Activated CD8-positive, alpha-beta memory T cell treated with anti-CD3 and anti-CD28 coated beads, Interleukin-2, amount 10 ng/mL, durations not matched to agents 7 days and 5 days (primary cell): ENCODE measurements at regions not wholly inside any gene's neighbourhood (a gene's known extent, or its start where the extent isn't known, plus 50 kb on each side); places are given as distances from the start of the nearest gene placed in this dataset.
A peak's percentile ranks its signal among the peaks of the same experiment; 100 is the strongest.

Source experiments
- ATAC-seq: fragments of 150-1000 bp; cut with Tn5 transposase; one replicate; pipeline ENCODE4 v1.10.0; 2021; ENCODE audit warnings: moderate library complexity
- CTCF ChIA-PET: fragments of 350-600 bp; sonication (Branson Sonifier 250); formaldehyde crosslinking; loops from one replicate; lab custom pipeline; 2021; ENCODE audit warnings: antibody characterized with exemption; lab: Charles Lee
- DNase-seq: peaks from one replicate; pipeline ENCODE4 v3.0.0-alpha.2; 2020
- H3K27ac Mint-ChIP-seq: one replicate; pipeline ENCODE4 v1.8.0; 2021; ENCODE audit warnings: mild to moderate bottlenecking, mixed read lengths
- H3K27me3 Mint-ChIP-seq: one replicate; pipeline ENCODE4 v1.8.0; 2021; ENCODE audit warnings: mixed read lengths
- H3K36me3 Mint-ChIP-seq: one replicate; pipeline ENCODE4 v1.8.0; 2021; ENCODE audit warnings: mild to moderate bottlenecking, mixed read lengths
- H3K4me1 Mint-ChIP-seq: one replicate; pipeline ENCODE4 v1.8.0; 2021; ENCODE audit warnings: mixed read lengths
- H3K4me3 Mint-ChIP-seq: one replicate; pipeline ENCODE4 v1.8.0; 2021; ENCODE audit warnings: mild to moderate bottlenecking, moderate library complexity, mixed read lengths
- H3K9me3 Mint-ChIP-seq: one replicate; pipeline ENCODE4 v1.8.0; 2022; ENCODE audit warnings: low read depth, mixed read lengths

DNA sequence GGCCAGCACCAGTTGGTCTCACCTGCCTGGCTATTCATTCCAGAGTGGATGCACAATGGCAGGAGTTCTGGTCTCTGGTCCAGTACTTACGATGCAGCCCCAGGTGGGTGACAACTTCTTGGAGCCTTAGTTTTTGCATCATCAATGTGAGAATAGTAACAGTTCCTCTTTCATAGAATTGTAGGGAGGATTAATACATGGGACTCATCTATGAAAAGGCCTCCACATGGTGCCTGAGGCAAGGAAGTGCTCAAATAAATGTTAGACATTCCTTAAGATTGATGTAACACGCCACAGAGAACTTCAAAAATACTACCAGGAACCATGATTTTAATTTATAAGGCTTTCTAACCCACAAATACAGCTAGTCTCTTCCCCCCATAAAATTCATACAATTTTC lies 120.1 kb upstream of the CHST15 start:
- Mint-ChIP-seq H3K4me3 (no peak overlapping the region), H3K27ac (no peak overlapping the region)
- ATAC-seq, result no peak

DNA sequence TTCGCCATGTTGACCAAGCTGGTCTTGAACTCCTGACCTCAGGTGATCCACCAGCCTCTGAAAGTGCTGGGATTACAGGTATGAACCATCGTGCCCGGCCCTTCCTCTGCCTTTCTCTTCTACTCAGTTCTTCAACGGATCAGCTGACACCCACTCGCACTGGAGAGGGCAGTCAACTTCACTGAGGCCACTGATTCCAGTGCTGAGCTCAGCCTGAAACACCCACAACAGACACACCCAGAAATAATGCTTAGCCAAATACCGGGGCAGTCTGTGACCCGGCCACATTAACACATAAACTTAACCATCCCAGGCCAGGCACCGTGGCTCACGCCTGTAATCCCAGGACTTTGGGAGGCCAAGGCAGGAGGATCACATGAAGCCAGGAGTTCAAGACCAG lies 119.3 kb upstream of the CHST15 start:
- no peaks in the 10 kb centered on the region for H3K4me1 Mint-ChIP-seq
- ATAC-seq (no peak), DNase-seq (no peak)
- peaks cover 2% of the 10 kb centered on the region for H3K27me3 Mint-ChIP-seq
- H3K9me3 Mint-ChIP-seq, result no peaks in the 10 kb centered on the region
- H3K27ac Mint-ChIP-seq, result no peak overlapping the region
- no peak overlapping the region for H3K4me3 Mint-ChIP-seq
- H3K36me3 Mint-ChIP-seq, result no peaks in the 10 kb centered on the region
- CTCF ChIA-PET, result no interaction called here

More for the DNA sequence above, 120.1 kb upstream of the CHST15 start:
- CTCF ChIA-PET, result no interaction called here
- peaks cover 2% of the 10 kb centered on the region for H3K27me3 Mint-ChIP-seq
- no peaks in the 10 kb centered on the region for H3K9me3 Mint-ChIP-seq
- H3K4me1 Mint-ChIP-seq, result no peaks in the 10 kb centered on the region
- no peaks in the 10 kb centered on the region for H3K36me3 Mint-ChIP-seq
- no peak for DNase-seq

DNA sequence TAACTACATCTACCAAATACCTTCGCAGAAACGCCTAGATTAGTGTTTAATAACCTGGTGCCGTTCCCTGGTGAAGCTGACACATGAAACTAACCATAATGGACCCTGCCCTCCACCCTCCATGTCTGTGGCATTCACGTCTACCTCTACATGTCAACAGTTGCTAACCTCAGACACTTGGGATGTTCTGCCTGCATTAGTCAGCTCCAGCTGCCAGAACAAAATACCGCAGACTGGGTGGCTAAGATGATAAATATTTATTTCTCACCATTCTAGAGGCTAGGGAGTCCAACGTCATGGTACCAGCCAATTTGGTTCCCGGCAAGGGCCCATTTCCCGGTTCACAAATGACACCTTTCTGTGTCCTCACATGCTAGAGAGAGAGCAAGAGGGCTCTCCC lies 118.5 kb upstream of the CHST15 start:
- H3K4me1 Mint-ChIP-seq, result no peaks in the 10 kb centered on the region
- H3K36me3 Mint-ChIP-seq, result no peaks in the 10 kb centered on the region
- ATAC-seq (no peak), DNase-seq (no peak)
- peaks cover 2% of the 10 kb centered on the region for H3K27me3 Mint-ChIP-seq
- CTCF ChIA-PET, result no interaction called here
- H3K9me3 Mint-ChIP-seq, result no peaks in the 10 kb centered on the region
- no peak overlapping the region for H3K4me3 Mint-ChIP-seq
- H3K27ac Mint-ChIP-seq, result no peak overlapping the region

DNA sequence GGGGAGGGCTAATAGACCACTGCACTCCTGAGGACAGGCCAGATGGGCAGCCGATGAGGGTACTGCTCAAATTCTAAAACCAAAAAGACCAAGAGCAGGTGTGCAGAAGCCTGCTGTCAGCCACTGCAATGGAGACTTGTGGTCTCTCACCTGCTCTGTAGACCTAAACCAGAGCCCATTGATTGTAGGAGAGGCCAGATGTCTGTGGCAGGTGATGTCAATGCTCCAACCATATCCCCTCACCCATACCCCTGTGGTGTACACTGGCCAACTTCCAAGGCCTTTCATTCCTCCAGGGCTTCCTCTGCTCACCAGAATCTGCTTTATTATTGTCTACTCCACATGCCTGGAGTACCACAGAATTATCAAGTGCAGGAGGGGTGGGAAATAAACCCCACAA lies 116.9 kb upstream of the CHST15 start:
- no peaks in the 10 kb centered on the region for H3K27me3 Mint-ChIP-seq
- ATAC-seq (no peak), DNase-seq (no peak)
- no peak overlapping the region for H3K4me3 Mint-ChIP-seq
- no peak overlapping the region for H3K27ac Mint-ChIP-seq
- H3K36me3 Mint-ChIP-seq, result no peaks in the 10 kb centered on the region
- H3K9me3 Mint-ChIP-seq, result no peaks in the 10 kb centered on the region
- CTCF ChIA-PET, result no interaction called here
- H3K4me1 Mint-ChIP-seq, result no peaks in the 10 kb centered on the region

DNA sequence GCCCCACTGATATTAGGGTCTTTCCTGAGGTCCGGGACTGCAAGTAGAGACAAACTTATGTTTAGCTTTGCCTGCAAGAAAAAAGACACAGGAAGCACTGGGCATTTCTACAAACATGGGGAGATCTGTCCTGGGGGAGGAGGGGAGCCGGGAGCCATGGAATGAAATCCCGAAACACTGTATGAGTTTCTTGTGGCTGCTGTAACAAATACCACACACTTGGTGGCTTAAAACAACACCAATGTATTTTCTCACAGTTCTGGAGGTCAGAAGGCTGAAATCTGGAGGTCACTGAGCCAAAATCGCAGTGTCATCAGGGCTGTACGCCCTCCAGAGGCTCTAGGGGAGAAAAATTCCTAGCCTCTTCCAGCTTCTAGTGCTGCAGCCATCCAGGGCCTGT lies 114.0 kb upstream of the CHST15 start:
- DNase-seq (no peak), ATAC-seq (no peak)
- H3K27ac Mint-ChIP-seq, result no peak overlapping the region
- no peaks in the 10 kb centered on the region for H3K36me3 Mint-ChIP-seq
- H3K9me3 Mint-ChIP-seq, result no peaks in the 10 kb centered on the region
- H3K27me3 Mint-ChIP-seq, result no peaks in the 10 kb centered on the region
- no peaks in the 10 kb centered on the region for H3K4me1 Mint-ChIP-seq
- no peak overlapping the region for H3K4me3 Mint-ChIP-seq
- CTCF ChIA-PET, result no interaction called here

DNA sequence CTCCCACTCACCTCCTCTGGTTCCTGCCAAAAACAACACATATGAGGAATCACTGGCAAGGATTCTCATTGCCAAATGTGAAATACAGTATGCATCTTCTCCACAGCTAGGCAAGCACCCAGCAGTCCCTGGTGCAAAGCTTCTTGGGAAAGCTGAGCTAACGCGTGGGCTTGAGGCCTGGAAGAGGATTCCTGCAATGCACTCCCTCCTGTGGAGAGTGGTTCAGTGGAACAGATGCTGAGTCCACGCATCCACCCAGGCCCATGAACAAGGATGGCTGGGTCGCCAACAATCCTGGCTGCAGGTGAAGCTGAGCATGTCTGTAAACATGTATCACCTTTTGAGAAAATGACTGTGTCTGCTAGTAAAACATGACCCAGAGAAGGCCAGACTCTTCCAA lies 113.2 kb upstream of the CHST15 start:
- Mint-ChIP-seq H3K27me3 (no peaks in the 10 kb centered on the region), H3K36me3 (no peaks in the 10 kb centered on the region), H3K27ac (no peak overlapping the region), H3K4me3 (no peak overlapping the region), H3K9me3 (no peaks in the 10 kb centered on the region), H3K4me1 (no peaks in the 10 kb centered on the region)
- no peak for DNase-seq
- ATAC-seq, result no peak
- CTCF ChIA-PET, result no interaction called here

DNA sequence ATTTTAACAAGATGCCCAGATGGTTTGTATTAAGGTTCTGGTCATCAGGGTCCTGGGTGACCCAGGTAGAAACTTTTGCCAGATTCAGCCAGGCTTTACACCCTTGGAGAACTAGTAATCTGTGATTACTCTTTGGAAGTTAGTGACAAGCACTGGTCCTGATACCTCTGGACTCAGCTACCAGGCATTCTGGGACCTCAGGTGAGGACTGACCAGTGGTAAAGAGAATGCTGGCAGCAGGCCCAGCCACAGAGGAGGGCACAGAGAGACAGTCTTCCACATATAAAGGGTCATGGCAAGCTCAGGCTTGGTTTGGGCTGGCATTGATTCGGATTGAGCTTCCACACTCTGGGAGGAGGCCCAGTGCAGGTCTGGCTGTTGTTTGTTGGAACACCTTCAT lies 112.0 kb upstream of the CHST15 start:
- no peak overlapping the region for H3K27ac Mint-ChIP-seq
- CTCF ChIA-PET, result no interaction called here
- DNase-seq (no peak), ATAC-seq (no peak)
- H3K4me3 Mint-ChIP-seq, result no peak overlapping the region
- no peaks in the 10 kb centered on the region for H3K4me1 Mint-ChIP-seq
- no peaks in the 10 kb centered on the region for H3K9me3 Mint-ChIP-seq
- no peaks in the 10 kb centered on the region for H3K27me3 Mint-ChIP-seq
- no peaks in the 10 kb centered on the region for H3K36me3 Mint-ChIP-seq

DNA sequence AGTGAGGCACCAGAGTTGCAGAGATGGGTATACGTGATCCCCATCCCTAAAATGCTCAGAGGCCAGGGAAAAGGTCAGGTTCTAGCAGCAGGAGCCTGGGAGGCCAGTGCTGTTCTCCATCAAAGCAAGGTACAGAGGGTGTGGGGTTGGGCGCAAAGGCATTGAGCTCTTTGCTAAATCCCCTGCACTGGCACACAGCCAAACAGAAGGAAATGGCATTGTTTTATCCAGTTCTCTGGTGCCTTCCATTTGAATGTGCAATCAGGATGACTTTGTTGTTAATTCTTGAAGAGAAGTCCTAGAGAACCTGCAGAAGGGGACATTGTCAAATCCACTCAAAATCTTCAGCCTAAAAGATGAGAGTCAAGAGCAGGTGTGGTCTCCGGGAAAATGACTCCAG lies 111.3 kb upstream of the CHST15 start:
- H3K36me3 Mint-ChIP-seq, result no peaks in the 10 kb centered on the region
- no peaks in the 10 kb centered on the region for H3K4me1 Mint-ChIP-seq
- no peaks in the 10 kb centered on the region for H3K9me3 Mint-ChIP-seq
- H3K27me3 Mint-ChIP-seq, result no peaks in the 10 kb centered on the region
- no peak for ATAC-seq
- no peak for DNase-seq
- CTCF ChIA-PET, result interaction anchor here (0.9 kb wide), 1 partner anchor 32 kb away, joined by 3 read pairs; no protein-coding TSS in a partner anchor
- H3K4me3 Mint-ChIP-seq, result no peak overlapping the region
- no peak overlapping the region for H3K27ac Mint-ChIP-seq

DNA sequence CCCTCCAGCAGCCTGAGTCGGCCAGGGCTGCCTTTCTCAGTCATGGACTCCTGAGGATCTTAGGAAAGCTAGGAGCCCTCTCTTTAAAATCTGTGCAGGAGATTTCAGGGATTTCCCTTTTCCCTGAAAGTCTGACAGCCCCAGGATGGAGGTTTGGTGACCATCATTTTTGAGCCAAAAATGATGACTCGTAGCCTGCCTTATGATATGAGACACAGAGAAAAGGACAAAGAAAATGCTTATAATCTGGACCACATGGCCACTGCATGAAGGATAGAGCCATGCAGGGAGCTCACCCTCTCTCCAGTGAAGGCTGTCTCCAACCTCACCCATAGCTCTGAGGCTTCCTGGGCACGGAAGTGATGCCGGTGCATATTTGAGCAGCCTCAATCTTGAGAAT lies 106.6 kb upstream of the CHST15 start:
- peak; percentile 7 for DNase-seq
- no peaks in the 10 kb centered on the region for H3K4me1 Mint-ChIP-seq
- no peaks in the 10 kb centered on the region for H3K36me3 Mint-ChIP-seq
- CTCF ChIA-PET, result no interaction called here
- H3K27me3 Mint-ChIP-seq, result peaks cover 11% of the 10 kb centered on the region
- H3K9me3 Mint-ChIP-seq, result no peaks in the 10 kb centered on the region
- no peak overlapping the region for H3K27ac Mint-ChIP-seq
- H3K4me3 Mint-ChIP-seq, result no peak overlapping the region
- no peak for ATAC-seq

DNA sequence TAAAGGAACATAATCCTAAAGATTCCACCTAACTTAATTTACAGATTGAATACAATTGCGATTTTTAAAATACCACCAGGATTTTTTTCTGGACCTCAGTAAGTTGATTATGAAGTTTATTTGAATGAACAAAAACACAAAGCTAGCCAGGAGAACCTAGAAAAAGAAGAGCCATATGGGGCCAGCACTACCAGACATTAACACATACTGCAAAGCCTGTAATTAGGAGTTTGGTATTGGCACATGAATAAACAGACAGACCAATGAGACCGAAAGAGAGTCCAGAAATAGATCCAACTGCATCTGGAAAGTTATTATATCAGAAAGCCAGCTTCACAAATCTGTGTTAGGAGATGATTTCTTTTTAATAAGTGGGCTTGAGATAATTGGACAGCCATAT lies 105.5 kb upstream of the CHST15 start:
- CTCF ChIA-PET, result no interaction called here
- Mint-ChIP-seq H3K36me3 (no peaks in the 10 kb centered on the region), H3K9me3 (no peaks in the 10 kb centered on the region), H3K4me1 (no peaks in the 10 kb centered on the region), H3K27ac (no peak overlapping the region), H3K4me3 (no peak overlapping the region), H3K27me3 (peaks cover 13% of the 10 kb centered on the region)
- DNase-seq, result no peak
- no peak for ATAC-seq

DNA sequence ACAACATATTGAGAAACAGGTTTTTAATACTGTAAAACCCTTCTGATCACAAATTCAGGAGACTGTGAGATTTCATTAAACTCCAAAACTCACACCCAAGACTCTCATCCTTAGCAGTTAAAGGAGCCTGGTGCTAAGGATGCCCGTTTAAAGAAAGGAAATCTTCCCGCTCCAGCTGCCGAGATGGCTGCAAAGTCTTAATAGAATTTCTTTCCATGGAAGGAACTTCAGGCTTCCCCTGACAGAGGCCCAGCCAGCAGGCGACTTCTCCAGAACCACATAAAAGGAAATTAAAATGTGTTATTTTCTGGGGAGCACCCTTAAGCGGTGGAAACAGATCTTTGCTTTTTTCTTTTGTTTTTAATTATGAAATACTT lies 104.7 kb upstream of the CHST15 start:
- Mint-ChIP-seq H3K36me3 (no peaks in the 10 kb centered on the region), H3K27me3 (peaks cover 13% of the 10 kb centered on the region), H3K27ac (no peak overlapping the region), H3K4me3 (no peak overlapping the region), H3K9me3 (no peaks in the 10 kb centered on the region), H3K4me1 (no peaks in the 10 kb centered on the region)
- CTCF ChIA-PET, result no interaction called here
- no peak for ATAC-seq
- peak; percentile 25 for DNase-seq

DNA sequence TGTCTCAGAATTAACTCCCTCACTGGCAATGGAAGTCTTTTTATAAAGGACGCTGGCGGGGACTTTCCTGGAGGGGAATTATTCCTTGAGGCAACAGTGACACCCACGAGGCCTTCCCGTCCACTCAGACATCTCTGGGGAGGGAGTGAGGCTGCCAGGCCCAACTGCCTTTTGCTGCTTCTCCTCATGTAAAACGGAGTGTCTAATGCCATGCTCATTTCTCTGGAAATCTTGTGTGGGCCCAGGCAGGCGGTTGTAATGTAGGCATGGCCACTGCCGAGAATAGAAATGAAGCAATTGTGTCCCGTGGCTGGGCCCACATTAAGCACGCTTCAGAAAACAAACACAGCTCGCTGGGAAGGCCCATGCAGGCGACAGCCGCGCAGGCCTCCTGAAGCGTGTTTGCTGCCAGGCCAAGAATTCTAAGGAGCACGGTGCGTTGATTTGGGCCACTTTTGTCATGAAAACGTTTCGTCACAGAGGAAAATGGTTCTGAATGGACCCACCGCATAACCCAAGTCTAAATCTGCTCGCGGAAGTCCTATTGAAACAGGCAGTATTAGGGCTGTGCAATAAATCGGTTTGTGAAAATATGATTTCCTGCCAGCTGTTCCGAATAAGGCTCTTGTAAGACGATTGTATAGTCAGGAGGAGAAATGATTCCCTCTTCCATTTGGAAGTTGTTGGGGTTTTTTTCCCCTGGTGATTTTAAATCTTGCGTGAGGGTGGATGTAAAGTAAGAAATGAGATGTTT lies 104.2 kb upstream of the CHST15 start:
- Mint-ChIP-seq H3K4me1 (no peaks in the 10 kb centered on the region), H3K4me3 (no peak overlapping the region), H3K36me3 (no peaks in the 10 kb centered on the region), H3K27ac (no peak overlapping the region), H3K9me3 (no peaks in the 10 kb centered on the region), H3K27me3 (peaks cover 13% of the 10 kb centered on the region)
- peak; percentile 33 for DNase-seq
- CTCF ChIA-PET, result no interaction called here
- no peak for ATAC-seq

DNA sequence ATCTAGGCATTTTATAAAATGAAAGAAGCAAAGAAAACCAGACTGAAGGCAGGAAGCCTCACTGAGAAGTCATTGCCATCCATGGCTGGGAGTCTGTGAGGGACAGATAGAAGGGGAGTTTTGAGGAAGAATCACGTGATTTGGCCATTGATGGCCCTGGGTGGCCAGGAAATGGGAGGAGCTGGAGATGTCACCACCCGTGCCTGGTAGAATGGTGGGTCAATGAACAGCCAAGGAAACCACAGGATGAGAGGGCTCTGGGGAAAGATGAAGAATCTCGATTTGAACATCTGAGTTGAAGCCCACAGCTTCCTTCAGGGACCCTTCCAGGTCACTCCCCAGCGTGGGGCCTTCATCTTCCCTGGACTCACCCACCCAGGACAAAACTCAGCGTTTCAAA lies 103.3 kb upstream of the CHST15 start:
- H3K4me3 Mint-ChIP-seq, result no peak overlapping the region
- H3K9me3 Mint-ChIP-seq, result no peaks in the 10 kb centered on the region
- H3K27me3 Mint-ChIP-seq, result peaks cover 21% of the 10 kb centered on the region
- DNase-seq (peak; percentile 25), ATAC-seq (no peak)
- no peak overlapping the region for H3K27ac Mint-ChIP-seq
- CTCF ChIA-PET, result no interaction called here
- H3K4me1 Mint-ChIP-seq, result no peaks in the 10 kb centered on the region
- no peaks in the 10 kb centered on the region for H3K36me3 Mint-ChIP-seq

DNA sequence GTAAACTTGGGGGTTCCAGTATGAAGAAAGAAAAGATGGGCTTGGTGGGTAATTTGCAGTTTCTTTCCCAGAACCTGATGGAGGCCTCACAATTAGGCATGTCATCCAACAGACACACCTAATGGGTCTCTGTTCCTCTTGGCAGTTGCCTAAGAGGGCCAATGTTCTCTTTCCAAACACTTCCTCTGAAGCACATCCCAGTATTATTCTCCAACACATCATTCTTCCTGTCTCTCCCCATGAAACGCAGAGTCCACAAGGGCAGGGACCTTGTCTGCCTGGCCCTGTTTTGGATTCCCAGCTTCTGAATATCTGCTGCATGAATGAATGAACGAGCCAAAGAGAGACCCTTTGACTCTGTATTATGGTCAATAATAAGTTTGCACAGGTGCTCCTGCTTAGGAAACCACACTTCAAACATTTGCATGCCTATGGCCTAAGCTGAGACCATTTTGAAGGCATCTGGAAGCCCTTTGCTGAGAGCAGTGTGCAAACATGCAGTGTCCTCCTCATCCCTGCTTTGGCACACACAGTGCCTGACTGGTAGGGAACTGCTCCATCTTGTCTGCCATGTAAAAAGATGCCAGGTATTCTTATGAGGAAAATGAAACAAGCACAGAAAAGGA lies 100.9 kb upstream of the CHST15 start:
- Mint-ChIP-seq H3K4me3 (no peak overlapping the region), H3K9me3 (no peaks in the 10 kb centered on the region), H3K36me3 (no peaks in the 10 kb centered on the region), H3K4me1 (no peaks in the 10 kb centered on the region), H3K27me3 (peaks cover 39% of the 10 kb centered on the region), H3K27ac (no peak overlapping the region)
- no peak for DNase-seq
- no peak for ATAC-seq
- CTCF ChIA-PET, result no interaction called here
